GM12878 (cell line): ENCODE measurements at regions not wholly inside any gene's neighbourhood (a gene's known extent, or its start where the extent isn't known, plus 50 kb on each side); places are given as distances from the start of the nearest gene placed in this dataset.

Experiments
- ATAC-seq: fragments of 200-7000 bp; cut with Tn5 transposase; 3 replicates; pipeline ENCODE4 v1.9.1; 2020; ENCODE audit warnings: mild to moderate bottlenecking, moderate library complexity
- BruUV-seq: library from RNA; stranded (reverse); fragments of 400-500 nt; replicated peaks from 2 replicates; lab custom pipeline; 2021; lab: Mats Ljungman, UMichigan
- CTCF ChIA-PET: fragments of 300-600 bp; sonication (Branson Sonifier 250); formaldehyde crosslinking; extraction: SDS; loops from one replicate; lab custom pipeline; 2021; ENCODE audit warnings: inconsistent platforms; lab: Yijun Ruan, JAX
- POLR2A ChIA-PET: fragments of 350-600 bp; formaldehyde crosslinking; extraction: SDS; loops from one replicate; lab custom pipeline; 2021; ENCODE audit warnings: inconsistent platforms; lab: Charles Lee
- RAD21 ChIA-PET: fragments of 300-600 bp; sonication (Branson Sonifier 250); formaldehyde crosslinking; loops from one replicate; lab custom pipeline; 2023; ENCODE audit warnings: antibody characterized with exemption; ENCODE audit not compliant: unreplicated experiment; lab: Charles Lee
- SMC1A ChIA-PET: fragments of 300-600 bp; sonication (Branson Sonifier 250); formaldehyde crosslinking; loops from one replicate; lab custom pipeline; 2023; ENCODE audit not compliant: unreplicated experiment, uncharacterized antibody; lab: Charles Lee
- DNase-seq: peaks from one replicate; pipeline ENCODE4 v3.0.0-alpha.2; 2011; ENCODE audit warnings: low read depth, low spot score
- FAIRE-seq: peaks from 3 replicates; lab custom pipeline; 2011; peaks lifted over from hg19 to GRCh38; lab: Jason Lieb, UNC
- H2AFZ ChIP-seq: 2 replicates; pipeline ENCODE4 v1.6.0; 2011; ENCODE audit warnings: low read depth, low read length, control low read depth; ENCODE audit not compliant: control insufficient read depth
- H3K27ac ChIP-seq: 2 replicates; pipeline ENCODE4 v1.5.1; 2011; ENCODE audit warnings: control low read depth; ENCODE audit not compliant: control insufficient read depth, insufficient read depth
- H3K27me3 ChIP-seq, 2 experiments: replicated peaks in 1 of 2; 2 replicates each; pipeline versions ENCODE4 v1.6.0 to v1.6.1; 2011; ENCODE audit warnings: low read length in 1 of 2; ENCODE audit not compliant: control insufficient read depth in 2 of 2, insufficient read depth in 2 of 2
- H3K36me3 ChIP-seq, 2 experiments: 2 replicates each; pipeline ENCODE4 v1.5.1; 2011; ENCODE audit warnings: low read length in 1 of 2; ENCODE audit not compliant: control insufficient read depth in 2 of 2, insufficient read depth in 2 of 2
- H3K4me1 ChIP-seq: 2 replicates; pipeline ENCODE4 v1.6.1; 2011; ENCODE audit warnings: mild to moderate bottlenecking, low read length, moderate library complexity, mixed read lengths; ENCODE audit not compliant: control insufficient read depth, insufficient read depth
- H3K4me2 ChIP-seq: 2 replicates; pipeline ENCODE4 v1.6.0; 2011; ENCODE audit warnings: control low read depth; ENCODE audit not compliant: control insufficient read depth, insufficient read depth
- H3K4me3 ChIP-seq: fragments of 200-600 bp; sonication (generic); 2 replicates; pipeline ENCODE4 v1.5.1; 2016
- H3K79me2 ChIP-seq: 2 replicates; pipeline ENCODE4 v1.6.0; 2011; ENCODE audit warnings: low read length; ENCODE audit not compliant: control insufficient read depth, insufficient read depth
- H3K9ac ChIP-seq: 2 replicates; pipeline ENCODE4 v1.8.0; 2011; ENCODE audit warnings: low read length, control low read depth, mixed read lengths; ENCODE audit not compliant: control insufficient read depth, insufficient read depth
- H3K9me3 ChIP-seq: replicated peaks from 3 replicates; pipeline ENCODE4 v1.5.1; 2011; ENCODE audit warnings: mild to moderate bottlenecking, low read length; ENCODE audit not compliant: control insufficient read depth, insufficient read depth
- H4K20me1 ChIP-seq: 2 replicates; pipeline ENCODE4 v1.6.0; 2011; ENCODE audit not compliant: control insufficient read depth, insufficient read depth
- ATF2 ChIP-seq: IDR thresholded peaks from 2 replicates; pipeline ENCODE4 v1.6.1; 2012; ENCODE audit warnings: low read length, inconsistent platforms
- ATF3 ChIP-seq: IDR thresholded peaks from 2 replicates; pipeline ENCODE4 v1.6.1; 2011; ENCODE audit warnings: low read depth, mild to moderate bottlenecking, low read length, moderate library complexity, borderline replicate concordance; ENCODE audit errors: extremely low read depth
- BCL11A ChIP-seq: IDR thresholded peaks from 2 replicates; pipeline ENCODE4 v1.6.1; 2011; ENCODE audit warnings: low read depth, low read length
- BRCA1 ChIP-seq: IDR thresholded peaks from 2 replicates; pipeline ENCODE4 v1.6.1; 2011; ENCODE audit warnings: low read depth, low read length, improper control_type of control experiment
- JUNB ChIP-seq: IDR thresholded peaks from 2 replicates; pipeline ENCODE4 v1.6.1; 2016; ENCODE audit warnings: antibody characterized with exemption, mild to moderate bottlenecking
- KAT2A ChIP-seq: conservative IDR thresholded peaks from 2 replicates; pipeline ENCODE4 v1.6.1; 2011; ENCODE audit warnings: low read depth, low read length; ENCODE audit not compliant: control insufficient read depth
- NRF1 ChIP-seq: conservative IDR thresholded peaks from 2 replicates; pipeline ENCODE4 v1.6.1; 2011; ENCODE audit warnings: mild to moderate bottlenecking, low read depth, low read length, improper control_type of control experiment
- PML ChIP-seq: IDR thresholded peaks from 2 replicates; pipeline ENCODE4 v1.6.1; 2012; ENCODE audit warnings: low read length, inconsistent platforms
- SMC3 ChIP-seq: IDR thresholded peaks from 2 replicates; pipeline ENCODE4 v1.6.1; 2011; ENCODE audit warnings: low read length, improper control_type of control experiment, borderline replicate concordance
- SPI1 ChIP-seq: IDR thresholded peaks from 2 replicates; pipeline ENCODE4 v1.6.1; 2011; ENCODE audit warnings: low read depth, mild to moderate bottlenecking, low read length, moderate library complexity, borderline replicate concordance; ENCODE audit not compliant: insufficient read depth
- SREBF2 ChIP-seq: IDR thresholded peaks from 2 replicates; pipeline ENCODE4 v1.6.1; 2012; ENCODE audit warnings: mild to moderate bottlenecking, low read length
- WRNIP1 ChIP-seq: IDR thresholded peaks from 2 replicates; pipeline ENCODE4 v1.6.1; 2011; ENCODE audit warnings: low read depth, low read length, improper control_type of control experiment, borderline replicate concordance
- ZBTB4 ChIP-seq: fragments of 450-650 bp; formaldehyde crosslinking; IDR thresholded peaks from 2 replicates; pipeline ENCODE4 v1.4.0; 2022; ENCODE audit warnings: mild to moderate bottlenecking, moderate library complexity
- ZBTB40 ChIP-seq: fragments of 450-650 bp; IDR thresholded peaks from 2 replicates; pipeline ENCODE4 v1.6.1; 2016; ENCODE audit warnings: mild to moderate bottlenecking, moderate library complexity, borderline replicate concordance
- WGBS: methylation state at CpG from one replicate; pipeline ENCODE4 v1.1.6; 2016; ENCODE audit warnings: low lambda C conversion rate; ENCODE audit not compliant: insufficient replicate concordance, insufficient coverage; ENCODE audit errors: missing lambda C conversion rate; 5-methylcytosine and 5-hydroxymethylcytosine counted together
- in situ Hi-C: fragments of 300-500 bp; cut with MboI; formaldehyde crosslinking; loops from 9 replicates; pipeline ENCODE4 v1.14.3; 2018; ENCODE audit warnings: mixed read lengths
- intact Hi-C: fragments of 100-400 bp; cut with micrococcal nuclease; formaldehyde crosslinking; loops from one replicate; pipeline ENCODE4 v1.14.2; 2022; ENCODE audit not compliant: unreplicated experiment

- ChIA-PET SMC1A (no interaction called here), RAD21 (no interaction called here), CTCF (interaction anchor here (1.1 kb wide), 1 partner anchor 104 kb away, joined by 3 read pairs; no protein-coding TSS in a partner anchor), POLR2A (no interaction called here)
- no peak for ATAC-seq
- 0% methylated on average over 1 of the region's 1 CpG for WGBS
- no peak for FAIRE-seq
- Histone ChIP-seq H4K20me1 (no peaks in the 10 kb centered on the region), H3K9me3 (no peaks in the 10 kb centered on the region), H3K36me3 (no peaks in the 10 kb centered on the region), H3K79me2 (no peaks in the 10 kb centered on the region), H3K4me1 (no peaks in the 10 kb centered on the region), H3K27me3 (no peaks in the 10 kb centered on the region; a peak in 1 of 4 replicates), H3K4me2 (no peak overlapping the region), H3K9ac (no peak overlapping the region), H3K27ac (no peak overlapping the region), H2AFZ (no peak overlapping the region), H3K4me3 (no peak overlapping the region)
- no TSS peak for BruUV-seq
- intact Hi-C loops (no loop called here), in situ Hi-C loops (no loop called here)
- DNase-seq = no peak
- TF ChIP-seq ZBTB40 (no peak), JUNB (no peak), NRF1 (no peak), BCL11A (no peak), ATF3 (no peak), BRCA1 (no peak), SPI1 (no peak), WRNIP1 (no peak), ATF2 (no peak), SMC3 (no peak), ZBTB4 (CRISPR knock-in tag) (no peak), PML (no peak), KAT2A (no peak), SREBF2 (no peak)
Measured at GRCh38 chr13:36526897-36527296, 94.6 kb downstream of the CCNA1 start.
